Tibial nerve (tissue), 4 donors: ENCODE measurements at regions not wholly inside any gene's neighbourhood (a gene's known extent, or its start where the extent isn't known, plus 50 kb on each side); places are given as distances from the start of the nearest gene placed in this dataset.

Experiments used
- DNase-seq, 2 donors: peaks; one replicate each; pipeline ENCODE4 v3.0.0-alpha.2; 2019; ENCODE audit warnings: low spot score in 2 of 2
- H3K27ac ChIP-seq, 4 donors: fragments of 200-600 bp; sonication (generic) in 3 of 4; one replicate each; pipeline ENCODE4 v1.5.1; 2017 to 2019; ENCODE audit warnings: mild to moderate bottlenecking in 1 of 4
- H3K27me3 ChIP-seq, 2 donors: fragments of 200-600 bp; sonication (generic) in 1 of 2; one replicate each; pipeline versions ENCODE4 v1.5.1 to v1.6.0; 2017 to 2019
- H3K36me3 ChIP-seq, 3 donors: fragments of 200-600 bp; sonication (generic); one replicate each; pipeline ENCODE4 v1.5.1; 2018 to 2019
- H3K4me1 ChIP-seq, 4 donors: fragments of 200-600 bp; sonication (generic) in 3 of 4; one replicate each; pipeline ENCODE4 v1.5.1; 2017 to 2019
- H3K4me3 ChIP-seq, 4 donors: fragments of 200-600 bp; sonication (generic) in 3 of 4; one replicate each; pipeline ENCODE4 v1.5.1; 2017 to 2019; ENCODE audit warnings: mild to moderate bottlenecking in 1 of 4, moderate library complexity in 1 of 4
- H3K9me3 ChIP-seq, 4 donors: fragments of 200-600 bp; sonication (generic) in 3 of 4; one replicate each; pipeline ENCODE4 v1.5.1; 2017 to 2019
- CTCF ChIP-seq, 5 experiments: fragments of 200-600 bp in 3 of 5; fragments of 450-650 bp in 2 of 5; sonication (generic) in 3 of 5; IDR thresholded peaks; one replicate each; pipeline ENCODE4 v1.5.1; 2016 to 2019; ENCODE audit warnings: antibody characterized with exemption in 5 of 5, mild to moderate bottlenecking in 3 of 5, moderate library complexity in 2 of 5
- EP300 ChIP-seq, 2 donors: sonication (generic); formaldehyde crosslinking; IDR thresholded peaks; one replicate each; pipeline ENCODE4 v1.6.1; 2017; ENCODE audit warnings: antibody characterized with exemption in 2 of 2, mild to moderate bottlenecking in 1 of 2
- POLR2A ChIP-seq, 2 donors: fragments of 450-650 bp; IDR thresholded peaks; one replicate each; pipeline ENCODE4 v1.6.1; 2017; ENCODE audit warnings: antibody characterized with exemption in 2 of 2, mild to moderate bottlenecking in 2 of 2, moderate library complexity in 2 of 2
- WGBS, 2 donors: methylation state at CpG; one replicate each; pipeline ENCODE4 v1.1.5; 2018; 5-methylcytosine and 5-hydroxymethylcytosine counted together

GRCh38 chr15:95520922-95521321 lies 809.6 kb upstream of the NR2F2 start:
- no peaks in the 10 kb centered on the region for H3K9me3 ChIP-seq
- H3K36me3 ChIP-seq = no peaks in the 10 kb centered on the region
- no peaks in the 10 kb centered on the region for H3K27me3 ChIP-seq
- H3K27ac ChIP-seq = no peak overlapping the region
- TF ChIP-seq CTCF (IDR thresholded peaks at IDR 0.05) (no peak), POLR2A (IDR thresholded peaks at IDR 0.05) (no peak), EP300 (IDR thresholded peaks at IDR 0.05) (no peak)
- no peaks in the 10 kb centered on the region for H3K4me1 ChIP-seq
- H3K4me3 ChIP-seq = no peak overlapping the region
- 84 to 86% methylated on average over 4 of the region's 4 CpGs for WGBS, 2 donors
- DNase-seq = no peak

- WGBS, 2 donors = 68 to 76% methylated on average over 3 of the region's 3 CpGs
- Histone ChIP-seq H3K27me3 (no peaks in the 10 kb centered on the region), H3K27ac (no peak overlapping the region), H3K9me3 (peaks cover 0 to 3% (median 0%) of the 10 kb centered on the region in 4 donors), H3K4me3 (no peak overlapping the region), H3K36me3 (no peaks in the 10 kb centered on the region), H3K4me1 (no peaks in the 10 kb centered on the region)
- TF ChIP-seq CTCF (IDR thresholded peaks at IDR 0.05) (no peak), POLR2A (IDR thresholded peaks at IDR 0.05) (no peak), EP300 (IDR thresholded peaks at IDR 0.05) (no peak)
- DNase-seq = no peak
Measured at GRCh38 chr15:95522533-95522932, 808.0 kb upstream of the NR2F2 start.

GRCh38 chr15:95528920-95529319 lies 801.6 kb upstream of the NR2F2 start:
- Histone ChIP-seq H3K4me3 (no peak overlapping the region), H3K27ac (no peak overlapping the region), H3K27me3 (no peaks in the 10 kb centered on the region), H3K36me3 (no peaks in the 10 kb centered on the region), H3K4me1 (peaks cover 0 to 17% (median 0%) of the 10 kb centered on the region in 4 donors), H3K9me3 (peaks cover 0 to 3% (median 0%) of the 10 kb centered on the region in 4 donors)
- no peak for DNase-seq
- TF ChIP-seq POLR2A (IDR thresholded peaks at IDR 0.05) = no peak
- no peak for TF ChIP-seq CTCF (IDR thresholded peaks at IDR 0.05)
- TF ChIP-seq EP300 (IDR thresholded peaks at IDR 0.05) = no peak
- WGBS, 2 donors = 79 to 82% methylated on average over 3 of the region's 3 CpGs

GRCh38 chr15:95536638-95537037 lies 793.9 kb upstream of the NR2F2 start:
- 95 to 99% methylated on average over 11 of the region's 11 CpGs for WGBS, 2 donors
- TF ChIP-seq EP300 (IDR thresholded peaks at IDR 0.05) (no peak), CTCF (IDR thresholded peaks at IDR 0.05) (no peak), POLR2A (IDR thresholded peaks at IDR 0.05) (no peak)
- H3K36me3 ChIP-seq = no peaks in the 10 kb centered on the region
- H3K27me3 ChIP-seq = no peaks in the 10 kb centered on the region
- H3K27ac ChIP-seq = no peak overlapping the region
- DNase-seq = no peak
- no peak overlapping the region for H3K4me3 ChIP-seq
- no peaks in the 10 kb centered on the region for H3K9me3 ChIP-seq
- H3K4me1 ChIP-seq = peaks cover 0 to 8% (median 0%) of the 10 kb centered on the region in 4 donors

GRCh38 chr15:95538693-95539092 lies 791.8 kb upstream of the NR2F2 start:
- H3K9me3 ChIP-seq = no peaks in the 10 kb centered on the region
- H3K4me1 ChIP-seq = peaks cover 0 to 5% (median 0%) of the 10 kb centered on the region in 4 donors
- DNase-seq = no peak
- H3K4me3 ChIP-seq = no peak overlapping the region
- H3K36me3 ChIP-seq = no peaks in the 10 kb centered on the region
- WGBS, 2 donors = 83 to 87% methylated on average over 5 of the region's 5 CpGs
- TF ChIP-seq POLR2A (IDR thresholded peaks at IDR 0.05) (no peak), EP300 (IDR thresholded peaks at IDR 0.05) (no peak), CTCF (IDR thresholded peaks at IDR 0.05) (no peak)
- no peak overlapping the region for H3K27ac ChIP-seq
- H3K27me3 ChIP-seq = no peaks in the 10 kb centered on the region
